NCI-H2196 (cell line): ENCODE measurements at regions not wholly inside any gene's neighbourhood (a gene's known extent, or its start where the extent isn't known, plus 50 kb on each side); places are given as distances from the start of the nearest gene placed in this dataset.
"Not testable (repeated sequence)": the region's sequence is repeated elsewhere in the genome, so short reads cannot be mapped to it uniquely, and the experiment has no call there.

Experiments
- DNase-seq: peaks from one replicate; lab custom pipeline; 2025; ENCODE audit not compliant: unreplicated experiment; lab: John Stamatoyannopoulos, UW

- not testable (repeated sequence) for DNase-seq
Measured at GRCh38 chr9:2277644-2278043, 262.5 kb downstream of the SMARCA2 start.

DNA sequence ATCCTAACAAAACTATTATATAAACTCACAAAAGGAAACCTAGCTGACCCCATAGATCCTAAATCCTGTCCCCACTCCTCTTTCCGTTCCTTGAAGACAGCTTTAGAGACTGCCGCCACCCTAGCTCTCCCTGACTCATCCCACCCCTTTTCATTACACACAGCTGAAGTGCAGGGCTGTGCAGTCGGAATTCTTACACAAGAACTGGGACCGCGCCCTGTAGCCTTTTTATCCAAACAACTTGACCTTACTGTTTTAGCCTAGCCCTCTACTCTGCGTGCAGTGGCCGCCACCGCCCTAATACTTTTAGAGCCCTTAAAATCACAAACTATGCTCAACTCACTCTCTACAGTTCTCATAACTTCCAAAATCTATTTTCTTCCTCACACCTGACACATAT, 264.0 kb downstream of the SMARCA2 start:
- DNase-seq: not testable (repeated sequence)

- no peak for DNase-seq
Measured at GRCh38 chr9:2281031-2281802, 266.1 kb downstream of the SMARCA2 start.

DNA sequence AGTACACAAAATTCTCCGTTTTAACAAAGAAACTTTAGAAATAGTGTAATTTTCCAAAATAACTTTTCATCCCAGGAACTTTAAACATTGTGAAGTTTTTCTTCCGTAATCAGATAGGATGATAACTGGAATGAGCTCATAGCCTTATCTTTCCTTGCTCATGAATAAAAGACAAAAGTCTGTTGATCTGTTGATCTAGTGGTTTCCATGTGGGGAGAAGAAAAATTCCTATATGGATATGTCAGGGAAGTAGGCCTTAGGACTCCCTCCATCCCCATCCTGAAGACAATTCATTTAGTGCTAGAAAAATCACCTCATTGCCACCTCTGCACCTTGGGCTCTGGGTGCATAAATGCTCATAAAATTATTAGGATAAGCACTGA, 266.6 kb downstream of the SMARCA2 start:
- DNase-seq: no peak

- no peak for DNase-seq
Measured at GRCh38 chr9:2284770-2285169, 269.6 kb downstream of the SMARCA2 start.

- peak; percentile 62 for DNase-seq
Measured at GRCh38 chr9:2285416-2286332, 270.5 kb downstream of the SMARCA2 start.

GRCh38 chr9:2286333-2286705, 271.2 kb downstream of the SMARCA2 start:
- no peak for DNase-seq

GRCh38 chr9:2286825-2287455, 271.8 kb downstream of the SMARCA2 start:
- DNase-seq: no peak

GRCh38 chr9:2288309-2288708, 273.2 kb downstream of the SMARCA2 start:
- DNase-seq: no peak

DNA sequence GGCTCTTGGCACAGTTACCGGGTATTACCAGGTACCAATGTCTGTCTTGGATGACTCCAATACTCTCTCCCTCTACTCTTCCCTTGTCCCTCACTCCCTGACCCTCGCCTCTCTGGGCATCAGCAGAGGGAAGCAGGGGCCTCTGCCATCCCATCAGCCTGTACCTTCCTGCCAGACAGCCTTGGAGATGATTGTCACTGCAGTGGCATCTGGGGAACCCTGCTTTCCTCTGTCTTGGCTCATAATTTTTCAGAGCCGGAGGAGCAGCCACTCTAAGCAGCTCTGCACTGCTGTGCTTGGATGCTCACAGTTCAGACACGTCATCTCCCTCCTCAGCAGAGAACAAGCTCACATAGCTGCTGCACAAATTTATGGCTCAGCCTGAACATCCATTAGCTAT, 274.1 kb downstream of the SMARCA2 start:
- DNase-seq: no peak

DNA sequence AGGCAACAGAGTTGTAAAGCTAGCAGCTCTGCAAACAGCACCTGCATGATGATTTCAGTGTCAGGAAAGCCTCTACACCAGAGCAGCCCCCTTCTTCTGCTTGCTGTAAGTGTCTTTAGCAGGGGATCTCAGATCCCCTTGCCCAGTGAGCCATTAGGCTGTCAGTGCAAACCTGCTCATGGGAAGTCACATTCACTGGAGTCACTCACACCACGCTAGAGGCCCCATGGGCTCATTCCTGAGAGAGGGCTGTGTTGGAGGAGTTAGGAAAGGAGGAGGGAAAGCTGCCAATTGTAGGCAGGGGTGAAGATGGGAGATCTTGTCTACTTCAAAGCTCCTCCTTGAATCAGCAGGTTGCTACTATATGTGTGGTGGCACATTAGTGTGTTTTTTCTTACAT, 275.2 kb downstream of the SMARCA2 start:
- DNase-seq: no peak

DNA sequence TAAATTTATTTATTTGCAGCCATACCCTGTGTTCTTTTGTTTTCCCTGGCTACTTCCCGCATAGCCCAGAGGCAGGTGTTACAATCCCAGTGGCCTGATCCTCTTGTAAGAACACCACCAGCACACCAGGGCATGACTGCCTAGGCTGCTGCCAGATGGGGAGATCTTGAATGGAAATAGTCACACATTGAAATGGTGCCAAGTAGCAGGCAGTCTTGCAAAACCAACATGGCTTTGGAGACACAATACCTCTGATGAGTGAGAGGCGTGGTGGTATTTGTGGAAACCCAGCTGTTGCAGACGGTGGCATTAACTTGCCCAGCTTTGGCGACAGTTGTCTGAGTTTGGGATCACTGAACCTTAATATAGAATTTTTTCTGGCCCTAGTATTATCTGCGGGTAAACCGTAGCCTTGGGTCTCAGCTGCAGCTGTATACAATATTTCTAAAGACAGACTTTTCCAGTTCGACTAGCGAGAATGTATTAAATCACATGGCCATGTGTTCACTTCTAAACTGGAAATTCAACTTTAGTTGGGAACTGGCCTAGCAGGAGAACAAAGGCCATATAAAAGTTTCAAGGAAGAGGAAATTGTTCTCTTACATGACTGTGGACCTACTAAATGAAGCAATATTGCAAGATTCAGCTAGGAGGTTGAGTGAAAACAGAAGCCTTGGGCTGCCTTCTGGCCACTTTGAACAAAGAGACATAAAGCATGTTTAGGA, 277.0 kb downstream of the SMARCA2 start:
- peak; percentile 97 for DNase-seq

- DNase-seq: no peak
Measured at GRCh38 chr9:2292733-2293132, 277.6 kb downstream of the SMARCA2 start.

GRCh38 chr9:2297771-2298170, 282.6 kb downstream of the SMARCA2 start:
- no peak for DNase-seq

GRCh38 chr9:2298217-2298616, 283.1 kb downstream of the SMARCA2 start:
- DNase-seq: no peak

- DNase-seq: peak; percentile 98
Measured at GRCh38 chr9:2299156-2299842, 284.2 kb downstream of the SMARCA2 start.

DNA sequence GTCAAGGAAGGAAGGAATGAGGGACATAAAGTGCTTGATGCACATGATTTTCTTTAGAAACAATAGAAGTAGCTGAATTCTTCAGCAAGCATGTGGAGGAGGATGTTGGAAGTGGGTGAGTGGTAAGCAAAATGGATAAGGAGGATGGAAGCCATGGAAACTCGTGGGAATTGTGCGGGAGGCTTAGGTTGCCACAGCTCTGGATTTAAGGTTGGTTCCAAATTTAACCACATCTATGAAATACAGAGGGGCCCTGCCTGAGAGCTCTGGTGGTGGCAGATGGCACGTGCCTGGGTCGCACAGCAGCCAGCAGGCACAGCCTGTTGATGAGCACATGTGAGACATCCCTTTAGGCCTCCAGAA, 284.7 kb downstream of the SMARCA2 start:
- no peak for DNase-seq

DNA sequence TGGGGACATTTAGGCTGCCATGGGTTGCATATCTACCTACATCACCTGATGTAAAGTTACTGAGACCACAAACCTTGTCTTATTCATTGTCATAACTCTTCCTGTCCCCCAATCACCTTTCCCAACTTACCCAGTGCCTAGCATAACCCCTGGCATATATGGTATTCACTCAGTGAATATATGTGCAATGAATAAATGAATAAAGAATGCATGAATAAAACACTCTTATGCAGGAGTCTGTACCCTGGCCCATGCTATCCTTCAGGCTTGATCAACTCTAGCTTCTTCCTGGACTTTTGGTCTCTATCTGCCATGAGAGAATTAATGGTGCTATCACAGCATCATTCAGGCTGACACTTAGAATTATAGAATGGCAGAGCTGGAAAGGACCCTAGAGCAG, 285.2 kb downstream of the SMARCA2 start:
- no peak for DNase-seq

DNA sequence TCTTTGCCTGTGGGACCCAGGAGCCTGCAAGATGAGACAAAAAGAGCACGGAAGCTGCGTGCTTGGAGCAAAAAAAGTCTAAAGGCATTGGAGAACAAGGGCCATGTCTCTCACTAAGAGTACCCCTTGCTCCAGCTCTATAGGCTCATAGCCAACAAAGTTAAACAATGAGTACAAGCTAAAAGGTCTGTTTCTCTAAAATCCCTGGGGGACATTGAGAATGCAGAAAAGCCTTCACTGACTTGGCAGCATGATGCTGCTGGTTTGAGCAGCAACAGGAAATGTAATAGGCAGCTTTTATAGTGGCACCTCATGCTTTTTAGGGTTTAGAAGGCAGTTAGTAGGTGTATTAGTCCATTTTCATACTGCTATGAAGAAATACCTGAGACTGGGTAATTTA, 287.5 kb downstream of the SMARCA2 start:
- DNase-seq: no peak

- no peak for DNase-seq
Measured at GRCh38 chr9:2303056-2303455, 287.9 kb downstream of the SMARCA2 start.

DNA sequence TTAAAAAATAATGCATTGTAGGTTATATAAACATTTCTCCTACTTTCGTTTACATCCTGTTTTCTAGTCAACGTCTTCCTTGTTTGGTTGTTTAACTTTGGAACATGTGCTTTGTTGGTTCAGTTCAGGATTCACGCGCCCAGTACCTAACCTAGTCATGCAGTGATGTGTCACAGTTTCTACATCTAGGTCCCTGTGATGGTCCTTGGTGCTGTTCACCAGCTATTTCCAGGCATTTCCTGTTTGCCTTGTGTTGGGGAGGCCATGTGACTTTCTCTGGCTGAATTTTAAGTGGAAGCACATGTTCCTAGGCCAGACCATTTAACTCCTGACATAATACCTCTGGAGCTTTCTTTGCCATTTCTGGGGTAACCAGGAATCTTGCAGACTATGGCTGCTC, 292.3 kb downstream of the SMARCA2 start:
- no peak for DNase-seq
